Peyer's patch (tissue), 4 donors: ENCODE measurements at regions not wholly inside any gene's neighbourhood (a gene's known extent, or its start where the extent isn't known, plus 50 kb on each side); places are given as distances from the start of the nearest gene placed in this dataset.

Experiments used
- POLR2A ChIP-seq, 2 donors: fragments of 450-650 bp; IDR thresholded peaks; one replicate each; pipeline ENCODE4 v1.5.1; 2017; ENCODE audit warnings: antibody characterized with exemption in 2 of 2, mild to moderate bottlenecking in 2 of 2, moderate library complexity in 2 of 2
- TF ChIP-seq, protein P1 (sequence below), 6 experiments: fragments of 450-650 bp in 4 of 6; fragments of 200-600 bp in 2 of 6; sonication (generic) in 1 of 6; IDR thresholded peaks; one replicate each; pipeline ENCODE4 v1.5.1; 2017 to 2019; ENCODE audit warnings: antibody characterized with exemption in 6 of 6, mild to moderate bottlenecking in 3 of 6, moderate library complexity in 1 of 6

DNA sequence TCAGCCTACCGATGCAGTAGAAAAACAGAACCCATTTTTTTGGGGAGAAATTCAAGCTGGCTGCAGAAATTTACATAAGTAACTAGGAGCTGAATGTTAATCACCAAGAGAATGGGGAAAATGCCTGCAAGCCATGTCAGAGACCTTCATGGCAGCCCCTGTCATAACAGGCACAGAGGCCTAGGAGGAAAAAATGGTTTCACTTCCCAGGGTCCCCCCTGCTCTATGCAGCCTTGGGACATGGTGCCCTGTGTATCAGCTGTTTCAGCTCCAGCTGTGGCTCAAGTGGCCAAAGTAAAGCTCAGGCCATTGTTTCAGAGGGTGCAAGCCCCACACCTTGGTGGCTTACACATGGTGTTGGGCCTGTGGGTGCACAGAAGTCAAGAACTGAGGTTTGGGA is 842.5 kb downstream of the FLRT2 start:
- TF ChIP-seq, protein P1, sequence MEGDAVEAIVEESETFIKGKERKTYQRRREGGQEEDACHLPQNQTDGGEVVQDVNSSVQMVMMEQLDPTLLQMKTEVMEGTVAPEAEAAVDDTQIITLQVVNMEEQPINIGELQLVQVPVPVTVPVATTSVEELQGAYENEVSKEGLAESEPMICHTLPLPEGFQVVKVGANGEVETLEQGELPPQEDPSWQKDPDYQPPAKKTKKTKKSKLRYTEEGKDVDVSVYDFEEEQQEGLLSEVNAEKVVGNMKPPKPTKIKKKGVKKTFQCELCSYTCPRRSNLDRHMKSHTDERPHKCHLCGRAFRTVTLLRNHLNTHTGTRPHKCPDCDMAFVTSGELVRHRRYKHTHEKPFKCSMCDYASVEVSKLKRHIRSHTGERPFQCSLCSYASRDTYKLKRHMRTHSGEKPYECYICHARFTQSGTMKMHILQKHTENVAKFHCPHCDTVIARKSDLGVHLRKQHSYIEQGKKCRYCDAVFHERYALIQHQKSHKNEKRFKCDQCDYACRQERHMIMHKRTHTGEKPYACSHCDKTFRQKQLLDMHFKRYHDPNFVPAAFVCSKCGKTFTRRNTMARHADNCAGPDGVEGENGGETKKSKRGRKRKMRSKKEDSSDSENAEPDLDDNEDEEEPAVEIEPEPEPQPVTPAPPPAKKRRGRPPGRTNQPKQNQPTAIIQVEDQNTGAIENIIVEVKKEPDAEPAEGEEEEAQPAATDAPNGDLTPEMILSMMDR (IDR thresholded peaks at IDR 0.05), result no peak
- no peak for TF ChIP-seq POLR2A (IDR thresholded peaks at IDR 0.05)
